ENCODE measurements at regions not wholly inside any gene's neighbourhood (a gene's known extent, or its start where the extent isn't known, plus 50 kb on each side); places are given as distances from the start of the nearest gene placed in this dataset.
"Not testable (repeated sequence)": the region's sequence is repeated elsewhere in the genome, so short reads cannot be mapped to it uniquely, and the experiment has no call there.

DNA sequence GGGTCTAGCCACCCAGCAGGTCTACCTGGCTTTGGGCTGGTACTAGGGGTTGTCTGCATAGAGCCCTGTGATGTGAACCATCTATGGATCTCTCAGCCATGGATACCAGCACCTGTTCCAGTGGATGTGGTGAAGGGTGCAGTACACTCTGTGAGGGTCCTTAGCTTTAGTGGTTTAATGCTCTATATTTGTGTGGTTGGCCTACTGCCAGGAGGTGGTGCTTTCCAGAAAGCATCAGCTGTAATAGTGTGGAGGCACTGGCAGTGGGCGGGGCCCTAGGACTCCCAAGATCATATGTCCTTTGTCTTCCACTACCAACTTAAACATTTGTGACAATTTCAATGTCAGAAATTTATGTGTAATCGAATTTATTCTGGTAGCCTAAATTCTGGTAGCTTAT is 1065.1 kb downstream of the RPIA start:
- H3K4me3 ChIP-seq (ENCODE audit: low read depth, low read length); DNase-seq (ENCODE audit: low read depth): not testable (repeated sequence)

DNA sequence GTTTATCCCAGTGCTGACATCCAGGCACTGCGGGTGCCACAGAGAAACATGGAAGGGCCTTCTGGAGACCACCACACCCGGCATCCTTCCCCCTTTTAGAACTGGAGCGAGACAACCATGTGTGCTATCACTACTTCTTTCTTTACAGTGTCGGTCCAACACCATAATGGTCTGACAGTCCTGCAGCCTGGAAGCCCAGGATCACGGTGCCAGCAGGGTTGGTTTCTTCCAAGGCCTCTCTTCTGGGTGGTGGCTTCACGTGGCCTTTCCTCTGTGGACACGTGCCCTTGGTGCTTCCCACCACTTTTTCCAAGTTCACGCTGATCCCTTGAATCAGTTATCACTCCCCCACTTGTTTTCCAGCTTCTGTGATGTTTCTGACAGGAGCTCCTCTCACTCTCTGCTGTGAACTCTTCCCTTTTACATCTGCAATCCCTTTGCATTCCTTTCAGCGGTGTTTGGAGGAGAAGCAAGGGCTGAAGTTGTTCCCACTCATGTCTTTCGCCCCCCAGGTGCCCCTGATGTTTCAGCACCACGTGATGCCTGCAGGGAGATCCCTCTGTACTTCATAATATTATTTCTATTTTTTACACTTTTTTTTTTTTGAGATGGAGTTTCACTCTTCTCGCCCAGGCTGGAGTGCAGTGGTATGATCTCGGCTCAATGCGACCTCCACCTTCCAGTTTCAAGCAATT is 1067.0 kb downstream of the RPIA start:
- H3K4me3 ChIP-seq (ENCODE audit: low read depth, low read length), result not testable (repeated sequence)

DNA sequence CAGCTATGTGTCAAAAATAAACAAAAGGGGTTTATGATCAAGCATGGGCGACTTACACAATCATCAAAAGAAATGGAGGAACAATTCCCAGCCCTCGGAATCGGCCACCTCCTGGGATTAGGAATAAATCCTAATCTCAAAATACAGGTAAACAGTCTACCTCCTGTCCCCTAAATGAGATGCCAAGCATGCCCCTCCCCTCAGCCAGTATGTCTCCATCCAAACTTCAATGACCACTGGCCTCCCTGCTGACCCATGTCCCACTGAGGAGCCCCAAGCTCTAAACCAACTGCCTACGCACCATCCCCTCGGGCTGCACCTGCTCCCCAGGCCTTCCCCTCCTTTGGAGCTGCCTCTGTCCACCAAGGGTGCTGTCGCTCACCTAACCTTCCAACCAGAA is 1069.3 kb downstream of the RPIA start:
- DNase-seq (ENCODE audit: low read depth); H3K4me3 ChIP-seq (ENCODE audit: low read depth, low read length): not testable (repeated sequence)

More for the DNA sequence above, 1067.0 kb downstream of the RPIA start:
- not testable (repeated sequence) for DNase-seq (ENCODE audit: low read depth)

DNA sequence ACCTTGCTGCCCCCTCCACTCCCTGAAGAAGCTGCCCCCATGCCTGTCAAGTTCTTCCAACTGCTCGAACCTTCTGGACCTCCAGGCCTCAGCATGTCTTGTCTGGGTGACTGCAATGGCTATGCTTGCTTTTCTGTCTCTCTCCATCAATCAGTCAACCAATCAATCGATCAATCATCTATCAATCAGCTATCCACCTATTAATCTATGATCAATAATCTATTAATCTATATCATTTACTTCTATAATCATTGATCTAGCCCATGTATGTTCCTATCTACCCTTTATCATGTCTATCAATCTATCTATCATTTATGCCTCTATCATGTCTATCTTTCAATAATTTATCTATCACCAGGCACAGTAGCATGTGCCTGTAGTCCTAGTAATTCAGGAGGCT is 1069.7 kb downstream of the RPIA start:
- not testable (repeated sequence) for H3K4me3 ChIP-seq (ENCODE audit: low read depth, low read length); DNase-seq (ENCODE audit: low read depth)

DNA sequence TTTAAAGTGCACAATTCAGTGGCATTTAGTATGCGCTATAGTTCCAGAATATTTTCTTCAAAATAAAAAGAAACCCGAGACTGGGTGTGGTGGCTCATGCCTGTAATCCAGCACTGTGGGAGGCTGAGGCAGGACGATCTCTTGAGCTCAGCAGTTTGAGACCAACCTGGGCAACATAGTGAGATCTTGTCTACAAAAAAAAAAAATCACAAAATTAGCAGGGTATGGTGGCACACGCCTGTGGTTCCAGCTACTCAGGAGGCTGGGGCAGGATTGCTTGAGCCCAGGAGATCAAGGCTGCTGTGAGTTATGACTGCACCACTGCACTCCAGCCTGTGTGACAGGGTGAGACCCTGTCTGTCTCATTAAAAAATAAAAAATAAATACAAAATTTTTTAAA is 1070.4 kb downstream of the RPIA start:
- H3K4me3 ChIP-seq (ENCODE audit: low read depth, low read length); DNase-seq (ENCODE audit: low read depth): not testable (repeated sequence)

DNA sequence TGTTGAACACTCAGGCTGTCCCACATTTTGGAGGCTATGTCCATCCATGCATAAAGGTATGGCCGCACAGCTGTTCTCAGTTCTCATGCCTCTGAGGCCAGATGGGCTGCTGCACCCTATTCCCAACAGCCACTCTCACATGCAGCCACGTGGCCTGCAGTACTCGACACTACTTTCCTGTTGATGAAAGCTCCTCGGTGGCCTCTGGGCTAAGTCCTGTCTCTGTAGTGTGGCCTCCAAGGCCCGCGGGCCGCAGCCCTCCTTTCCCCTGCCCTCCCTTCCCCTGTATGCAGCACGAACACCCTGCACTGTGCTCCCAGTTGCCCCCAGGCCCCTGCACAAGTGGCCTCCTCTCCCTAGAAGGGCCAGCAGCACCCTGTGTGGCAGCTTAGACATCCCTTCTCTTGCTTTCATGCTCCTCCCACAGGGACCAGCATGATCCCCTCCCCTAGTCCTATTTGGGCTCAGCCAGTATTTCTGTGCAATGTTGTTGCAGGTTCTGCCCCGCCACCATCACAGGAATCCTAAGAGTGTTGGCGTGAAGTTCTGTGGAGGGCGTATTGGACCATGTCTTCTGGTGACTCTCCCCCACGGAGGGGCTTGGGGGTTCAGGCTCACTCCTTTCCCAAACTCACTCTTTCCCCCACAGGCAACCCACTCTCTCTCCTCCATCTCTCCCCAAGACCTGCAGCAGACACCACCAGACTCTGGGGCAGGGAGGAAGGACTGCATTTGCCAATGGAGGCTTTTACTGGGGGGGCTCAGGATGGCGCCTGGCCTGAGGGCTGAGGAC is 1071.2 kb downstream of the RPIA start:
- DNase-seq (ENCODE audit: low read depth); H3K4me3 ChIP-seq (ENCODE audit: low read depth, low read length): not testable (repeated sequence)

DNA sequence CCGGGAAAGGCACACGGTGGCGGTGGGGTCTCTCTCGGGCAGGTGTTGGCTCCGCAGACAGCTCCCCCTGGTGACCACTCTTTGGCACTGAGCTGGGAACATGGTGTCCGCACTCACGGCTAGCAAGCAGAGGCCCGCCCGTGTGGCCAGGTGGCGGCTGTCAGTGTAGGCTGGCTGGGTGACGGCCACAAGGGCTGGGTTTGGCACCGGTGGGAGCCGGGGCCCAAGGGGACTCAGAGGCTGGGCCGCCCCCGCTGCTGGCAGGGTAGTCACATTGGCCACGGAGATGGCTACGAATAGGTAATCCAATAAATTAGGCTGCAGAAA is 1071.7 kb downstream of the RPIA start:
- no peak overlapping the region for H3K4me3 ChIP-seq (ENCODE audit: low read depth, low read length)
- DNase-seq (ENCODE audit: low read depth), result no peak
- TF ChIP-seq, protein P1, sequence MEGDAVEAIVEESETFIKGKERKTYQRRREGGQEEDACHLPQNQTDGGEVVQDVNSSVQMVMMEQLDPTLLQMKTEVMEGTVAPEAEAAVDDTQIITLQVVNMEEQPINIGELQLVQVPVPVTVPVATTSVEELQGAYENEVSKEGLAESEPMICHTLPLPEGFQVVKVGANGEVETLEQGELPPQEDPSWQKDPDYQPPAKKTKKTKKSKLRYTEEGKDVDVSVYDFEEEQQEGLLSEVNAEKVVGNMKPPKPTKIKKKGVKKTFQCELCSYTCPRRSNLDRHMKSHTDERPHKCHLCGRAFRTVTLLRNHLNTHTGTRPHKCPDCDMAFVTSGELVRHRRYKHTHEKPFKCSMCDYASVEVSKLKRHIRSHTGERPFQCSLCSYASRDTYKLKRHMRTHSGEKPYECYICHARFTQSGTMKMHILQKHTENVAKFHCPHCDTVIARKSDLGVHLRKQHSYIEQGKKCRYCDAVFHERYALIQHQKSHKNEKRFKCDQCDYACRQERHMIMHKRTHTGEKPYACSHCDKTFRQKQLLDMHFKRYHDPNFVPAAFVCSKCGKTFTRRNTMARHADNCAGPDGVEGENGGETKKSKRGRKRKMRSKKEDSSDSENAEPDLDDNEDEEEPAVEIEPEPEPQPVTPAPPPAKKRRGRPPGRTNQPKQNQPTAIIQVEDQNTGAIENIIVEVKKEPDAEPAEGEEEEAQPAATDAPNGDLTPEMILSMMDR (conservative IDR thresholded peaks at IDR 0.05; ENCODE audit: low read depth, low read length), result no peak

DNA sequence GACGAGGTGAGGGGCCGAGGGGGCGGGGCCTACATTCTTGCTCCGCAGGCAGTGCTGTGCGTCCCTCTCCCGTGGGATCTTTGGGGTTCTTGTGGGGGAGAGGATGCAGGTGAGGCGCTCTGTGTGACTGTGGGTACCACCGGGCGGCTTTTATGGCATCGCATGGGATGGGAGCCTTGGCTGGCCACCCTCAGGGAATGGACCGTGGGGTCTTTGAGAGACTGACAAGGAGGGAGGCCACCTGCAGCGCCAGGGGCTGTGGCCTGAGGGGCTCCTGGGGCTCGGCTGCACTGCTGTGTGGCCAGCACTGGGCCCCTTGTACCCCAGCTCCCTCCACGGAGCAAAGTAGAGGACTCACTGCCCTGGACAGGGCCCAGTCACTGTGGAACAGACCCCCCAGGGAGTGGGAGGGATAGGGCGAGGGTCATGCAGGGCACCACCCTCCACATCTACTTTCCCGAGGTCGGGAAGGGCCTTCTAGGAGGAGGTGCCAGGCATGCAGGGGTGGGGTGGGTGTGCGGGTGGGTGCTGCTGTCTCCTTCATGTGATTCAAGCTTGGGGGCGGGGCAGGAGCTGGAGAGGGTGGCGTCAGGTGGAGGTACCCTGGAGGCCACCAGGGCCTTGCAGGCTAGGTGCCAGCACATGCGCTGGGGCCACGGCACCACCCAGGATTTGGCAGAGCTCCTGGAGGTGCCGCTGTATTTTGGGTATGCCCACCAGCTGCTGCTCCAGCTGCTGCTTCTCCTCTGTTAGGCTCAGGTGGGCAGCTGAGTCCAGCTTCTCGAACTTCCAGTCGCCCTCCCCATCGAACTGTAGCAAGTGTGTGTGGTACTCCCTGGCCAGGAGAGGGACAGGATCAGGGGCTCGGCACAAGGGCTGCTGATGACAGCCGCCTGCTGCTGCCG is 1072.4 kb downstream of the RPIA start:
- no peak overlapping the region for H3K4me3 ChIP-seq (ENCODE audit: low read depth, low read length)
- TF ChIP-seq, protein P1 (conservative IDR thresholded peaks at IDR 0.05; ENCODE audit: low read depth, low read length), result no peak
- no peak for DNase-seq (ENCODE audit: low read depth)

DNA sequence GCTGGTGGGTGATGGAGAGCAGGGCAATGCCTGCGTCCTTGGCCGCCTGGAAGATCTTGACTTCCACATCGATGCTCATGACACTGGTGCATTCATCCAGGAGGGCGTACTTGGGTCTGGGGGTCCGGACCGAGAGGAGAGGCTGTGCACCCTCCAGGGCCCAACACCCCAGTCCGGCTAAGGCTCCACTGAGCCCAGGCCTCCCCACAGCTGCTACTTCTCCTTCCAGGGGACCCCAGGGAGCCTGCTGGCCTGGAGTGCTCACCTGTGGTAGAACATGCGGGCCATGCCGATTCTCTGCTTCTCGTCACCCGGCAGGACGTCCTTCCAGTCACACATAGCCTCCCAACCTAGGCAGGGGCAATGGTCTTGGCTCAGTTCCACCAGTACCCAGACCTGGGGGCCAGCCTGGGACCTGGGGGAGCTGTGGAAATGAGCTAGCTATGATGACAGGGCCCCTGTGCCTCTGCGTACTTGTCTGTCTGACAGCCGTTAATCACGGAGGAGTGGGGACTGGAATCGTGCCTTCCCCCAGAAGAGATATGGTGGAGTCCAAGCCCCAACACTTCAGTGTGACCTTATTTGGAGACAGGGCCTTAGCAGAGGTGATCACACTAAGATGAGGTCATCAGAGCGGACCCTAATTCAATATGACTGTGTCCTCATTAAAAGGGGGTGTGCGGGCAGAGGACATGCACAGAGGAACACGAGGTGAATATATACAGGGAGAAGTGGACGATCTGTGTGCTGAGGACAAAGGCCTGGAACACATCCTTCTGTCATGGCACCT is 1073.3 kb downstream of the RPIA start:
- not testable (repeated sequence) for H3K4me3 ChIP-seq (ENCODE audit: low read depth, low read length)

DNA sequence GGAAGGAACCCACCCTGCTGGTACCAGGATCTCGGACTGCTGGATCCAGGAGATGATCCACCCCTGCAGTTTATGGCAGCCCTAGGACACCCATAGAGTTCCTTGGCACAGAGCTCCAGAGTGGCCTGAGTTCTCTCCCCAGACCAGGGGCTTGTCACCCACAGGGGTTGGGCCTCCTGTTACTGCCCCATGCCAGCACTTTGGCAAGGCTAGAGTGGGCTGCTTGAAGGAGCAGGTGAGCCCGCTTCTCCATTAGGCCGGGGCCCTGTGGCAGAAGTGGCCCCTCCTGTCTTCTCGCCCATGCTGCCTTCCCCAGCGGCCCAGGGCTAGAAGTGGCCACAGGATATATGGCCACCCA is 1073.9 kb downstream of the RPIA start:
- DNase-seq (ENCODE audit: low read depth); H3K4me3 ChIP-seq (ENCODE audit: low read depth, low read length): not testable (repeated sequence)

More for the DNA sequence above, 1073.3 kb downstream of the RPIA start:
- DNase-seq (ENCODE audit: low read depth), result not testable (repeated sequence)

DNA sequence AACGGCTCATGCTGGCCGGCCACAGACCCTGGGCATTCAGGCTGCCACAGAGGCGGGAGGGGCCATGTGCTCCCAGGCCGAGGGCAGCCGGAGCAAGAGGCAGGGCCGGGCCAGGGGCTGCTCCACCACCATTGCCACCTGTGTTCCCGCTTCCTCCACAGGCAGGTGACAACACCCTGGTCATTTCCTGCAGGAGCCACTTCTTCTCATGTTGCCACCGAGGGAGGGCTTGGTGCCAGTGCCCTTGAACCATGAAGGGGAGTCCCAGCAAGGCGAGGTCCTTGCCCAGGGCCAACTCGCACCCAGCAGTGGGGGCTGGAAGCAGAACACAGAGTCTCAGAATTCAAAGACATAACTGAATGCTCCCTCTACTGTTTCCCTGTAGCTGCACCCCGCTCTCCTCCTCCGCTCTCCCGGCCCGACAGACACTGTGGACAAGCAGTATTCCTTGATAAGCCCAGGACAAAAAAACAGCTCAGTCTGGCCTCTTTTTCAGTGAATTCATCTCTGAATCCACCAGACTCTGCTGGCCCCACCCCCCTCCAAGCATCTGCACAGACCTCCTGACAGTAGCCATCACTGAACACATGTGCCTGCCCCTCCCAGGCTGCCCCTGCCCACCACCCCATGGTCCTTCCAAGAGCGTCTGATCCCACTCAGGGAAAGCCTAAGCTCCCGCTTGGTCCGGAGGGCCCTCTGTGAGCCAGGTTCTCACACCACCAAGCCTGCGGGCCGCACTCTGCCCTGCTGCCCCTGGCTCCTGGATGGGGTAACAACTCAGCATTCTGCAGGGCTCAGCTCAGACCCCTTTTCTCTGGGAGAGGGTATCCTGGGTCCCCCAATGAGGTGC is 1074.9 kb downstream of the RPIA start:
- not testable (repeated sequence) for DNase-seq (ENCODE audit: low read depth); H3K4me3 ChIP-seq (ENCODE audit: low read depth, low read length)

DNA sequence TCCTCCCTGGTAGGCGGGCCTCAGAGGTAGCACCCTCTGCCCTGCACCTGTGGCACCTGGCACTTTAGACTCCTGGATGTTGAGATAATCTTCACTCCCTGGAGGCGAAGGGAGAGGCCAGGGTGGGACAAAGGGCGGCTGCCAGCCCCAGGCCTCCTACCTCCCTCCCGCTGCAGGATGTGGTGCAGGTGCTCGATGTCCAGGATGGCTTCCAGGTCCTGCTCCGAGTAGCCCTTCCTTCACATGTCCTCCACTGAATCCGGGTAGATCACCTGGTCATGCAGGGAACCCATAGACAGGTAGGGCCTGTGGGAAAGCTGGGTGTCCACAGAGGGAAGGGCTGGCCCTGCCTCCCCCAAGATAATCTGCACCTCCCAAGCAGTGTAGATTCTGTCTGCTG is 1075.6 kb downstream of the RPIA start:
- not testable (repeated sequence) for DNase-seq (ENCODE audit: low read depth); H3K4me3 ChIP-seq (ENCODE audit: low read depth, low read length)
